HUDEP-2 (cell line): ENCODE measurements at regions not wholly inside any gene's neighbourhood (a gene's known extent, or its start where the extent isn't known, plus 50 kb on each side); places are given as distances from the start of the nearest gene placed in this dataset.
"Not testable (repeated sequence)": the region's sequence is repeated elsewhere in the genome, so short reads cannot be mapped to it uniquely, and the experiment has no call there.

ENCODE experiments used
- DNase-seq, 76 experiments: peaks; one replicate each; lab custom pipeline; 2025; ENCODE audit not compliant: unreplicated experiment in 76 of 76; lab: John Stamatoyannopoulos, UW

- no peak for DNase-seq
These were observed 298.9 kb downstream of the RPLP1 start for GRCh38 chr15:69751566-69751965.

GRCh38 chr15:69753867-69754266 lies 301.2 kb downstream of the RPLP1 start:
- no peak for DNase-seq

- no peak for DNase-seq
These were observed 301.7 kb downstream of the RPLP1 start for GRCh38 chr15:69754313-69754712.

- DNase-seq, result no peak
These were observed 303.1 kb downstream of the RPLP1 start for GRCh38 chr15:69755551-69756310.

- DNase-seq, result no peak
These were observed 303.8 kb downstream of the RPLP1 start for GRCh38 chr15:69756440-69756839.

GRCh38 chr15:69757186-69757585 lies 304.6 kb downstream of the RPLP1 start:
- DNase-seq, result no peak

- no peak for DNase-seq
These were observed 305.7 kb downstream of the RPLP1 start for GRCh38 chr15:69758291-69758771.

GRCh38 chr15:69758810-69759790 lies 306.5 kb downstream of the RPLP1 start:
- peak in 3 of 76 experiments; percentile 9 to 17 (median 13) for DNase-seq

- no peak for DNase-seq
These were observed 307.7 kb downstream of the RPLP1 start for GRCh38 chr15:69760258-69760845.

- peak in 14 of 76 experiments; percentile 1 to 50 (median 20) for DNase-seq
These were observed 308.4 kb downstream of the RPLP1 start for GRCh38 chr15:69760890-69761568.

GRCh38 chr15:69762373-69763148 lies 309.9 kb downstream of the RPLP1 start:
- DNase-seq, result no peak

- no peak for DNase-seq
These were observed 311.2 kb downstream of the RPLP1 start for GRCh38 chr15:69763831-69764230.

GRCh38 chr15:69766156-69766555 lies 313.5 kb downstream of the RPLP1 start:
- no peak for DNase-seq

- DNase-seq, result no peak
These were observed 314.6 kb downstream of the RPLP1 start for GRCh38 chr15:69767191-69767590.

- DNase-seq, result peak in 1 of 76 experiments; percentile 9
These were observed 316.7 kb downstream of the RPLP1 start for GRCh38 chr15:69769336-69769735.

GRCh38 chr15:69774258-69774657 lies 321.6 kb downstream of the RPLP1 start:
- not testable (repeated sequence) for DNase-seq

- DNase-seq, result not testable (repeated sequence)
These were observed 322.1 kb downstream of the RPLP1 start for GRCh38 chr15:69774711-69775110.

- DNase-seq, result no peak
These were observed 320.4 kb downstream of the TLE3 start for GRCh38 chr15:69777356-69777755.

GRCh38 chr15:69780374-69780773 lies 317.3 kb downstream of the TLE3 start:
- no peak for DNase-seq

- no peak for DNase-seq
These were observed 316.7 kb downstream of the TLE3 start for GRCh38 chr15:69780981-69781380.
